Astrocyte (in vitro differentiated cells and primary cell): ENCODE measurements at regions not wholly inside any gene's neighbourhood (a gene's known extent, or its start where the extent isn't known, plus 50 kb on each side); places are given as distances from the start of the nearest gene placed in this dataset.

Experiments used
- DNase-seq: peaks from one replicate; pipeline ENCODE4 v3.0.0-alpha.2; 2010; ENCODE audit warnings: low read depth
- FAIRE-seq: peaks from 2 replicates; lab custom pipeline; 2011; peaks lifted over from hg19 to GRCh38; lab: Jason Lieb, UNC
- H2AFZ ChIP-seq: 2 replicates; pipeline ENCODE4 v1.6.0; 2012; ENCODE audit warnings: low read depth, low read length, inconsistent platforms
- H3K27ac ChIP-seq: 2 replicates; pipeline ENCODE4 v1.5.1; 2011; ENCODE audit warnings: low read depth, low read length, inconsistent platforms
- H3K27me3 ChIP-seq: 2 replicates; pipeline ENCODE4 v1.6.0; 2011; ENCODE audit warnings: low read length, inconsistent platforms; ENCODE audit not compliant: insufficient read depth
- H3K36me3 ChIP-seq: 2 replicates; pipeline ENCODE4 v1.5.1; 2011; ENCODE audit warnings: low read length, inconsistent platforms; ENCODE audit not compliant: insufficient read depth
- H3K4me1 ChIP-seq: 2 replicates; pipeline ENCODE4 v1.5.1; 2011; ENCODE audit warnings: low read length, inconsistent platforms; ENCODE audit not compliant: insufficient read depth
- H3K4me2 ChIP-seq: 2 replicates; pipeline ENCODE4 v1.6.0; 2012; ENCODE audit warnings: low read length, inconsistent platforms
- H3K4me3 ChIP-seq: 2 replicates; pipeline ENCODE4 v1.5.1; 2011; ENCODE audit warnings: low read depth, mild to moderate bottlenecking, low read length, inconsistent platforms; ENCODE audit not compliant: insufficient read depth
- H3K79me2 ChIP-seq: 2 replicates; pipeline ENCODE4 v1.6.0; 2012; ENCODE audit warnings: mild to moderate bottlenecking, low read length, inconsistent platforms; ENCODE audit not compliant: insufficient read depth
- H3K9ac ChIP-seq: 2 replicates; pipeline ENCODE4 v1.6.0; 2012; ENCODE audit warnings: mild to moderate bottlenecking, low read length, inconsistent platforms
- H3K9me3 ChIP-seq: 2 replicates; pipeline ENCODE4 v1.5.1; 2012; ENCODE audit warnings: low read depth, mild to moderate bottlenecking, low read length, inconsistent platforms; ENCODE audit not compliant: insufficient read depth
- H4K20me1 ChIP-seq: 2 replicates; pipeline ENCODE4 v1.6.0; 2012; ENCODE audit warnings: low read length, inconsistent platforms; ENCODE audit not compliant: insufficient read depth
- H3K27ac Mint-ChIP-seq: one replicate; pipeline ENCODE4 v1.8.0; 2021; ENCODE audit warnings: mild to moderate bottlenecking, mixed read lengths; ENCODE audit not compliant: unreplicated experiment
- H3K27me3 Mint-ChIP-seq: one replicate; pipeline ENCODE4 v1.8.0; 2021; ENCODE audit warnings: low read depth, mixed read lengths; ENCODE audit not compliant: unreplicated experiment
- H3K36me3 Mint-ChIP-seq: one replicate; pipeline ENCODE4 v1.8.0; 2021; ENCODE audit warnings: low read depth, mixed read lengths; ENCODE audit not compliant: unreplicated experiment
- H3K4me1 Mint-ChIP-seq: one replicate; pipeline ENCODE4 v1.8.0; 2021; ENCODE audit warnings: low read depth, mixed read lengths; ENCODE audit not compliant: unreplicated experiment
- H3K4me3 Mint-ChIP-seq: one replicate; pipeline ENCODE4 v1.8.0; 2021; ENCODE audit warnings: mild to moderate bottlenecking, moderate library complexity, mixed read lengths; ENCODE audit not compliant: unreplicated experiment
- H3K9me3 Mint-ChIP-seq: one replicate; pipeline ENCODE4 v1.8.0; 2021; ENCODE audit warnings: mild to moderate bottlenecking, mixed read lengths; ENCODE audit not compliant: unreplicated experiment
- CTCF ChIP-seq: IDR thresholded peaks from 2 replicates; pipeline ENCODE4 v1.5.1; 2011; ENCODE audit warnings: low read depth, mild to moderate bottlenecking, inconsistent platforms, low read length, moderate library complexity; ENCODE audit not compliant: insufficient read depth
- EZH2 ChIP-seq: IDR thresholded peaks from 2 replicates; pipeline ENCODE4 v1.6.1; 2012; ENCODE audit warnings: mild to moderate bottlenecking, low read length, inconsistent platforms; ENCODE audit not compliant: insufficient read depth

GRCh38 chr7:106179256-106179655 lies 67.1 kb upstream of the SYPL1 start:
- Mint-ChIP-seq H3K27me3 (peaks cover 17% of the 10 kb centered on the region), H3K4me1 (no peaks in the 10 kb centered on the region), H3K4me3 (no peak overlapping the region), H3K36me3 (no peaks in the 10 kb centered on the region), H3K27ac (no peak overlapping the region), H3K9me3 (no peaks in the 10 kb centered on the region)
- Histone ChIP-seq H3K4me1 (peaks cover 2% of the 10 kb centered on the region), H3K27me3 (peaks cover 4% of the 10 kb centered on the region), H3K36me3 (no peaks in the 10 kb centered on the region), H3K9me3 (no peaks in the 10 kb centered on the region), H3K79me2 (no peaks in the 10 kb centered on the region), H2AFZ (no peak overlapping the region), H4K20me1 (no peaks in the 10 kb centered on the region), H3K4me3 (no peak overlapping the region), H3K9ac (no peak overlapping the region), H3K4me2 (no peak overlapping the region), H3K27ac (no peak overlapping the region)
- FAIRE-seq = no peak
- TF ChIP-seq CTCF (no peak), EZH2 (no peak)
- no peak for DNase-seq

GRCh38 chr7:106178593-106179134 lies 66.6 kb upstream of the SYPL1 start:
- Mint-ChIP-seq H3K36me3 (no peaks in the 10 kb centered on the region), H3K4me1 (no peaks in the 10 kb centered on the region), H3K4me3 (no peak overlapping the region), H3K27ac (no peak overlapping the region), H3K27me3 (peaks cover 17% of the 10 kb centered on the region), H3K9me3 (no peaks in the 10 kb centered on the region)
- H3K79me2 ChIP-seq = no peaks in the 10 kb centered on the region
- TF ChIP-seq EZH2 = no peak
- no peak for TF ChIP-seq CTCF
- H3K9ac ChIP-seq = no peak overlapping the region
- no peak overlapping the region for H3K4me3 ChIP-seq
- DNase-seq (peak; percentile 36), FAIRE-seq (no peak)
- H3K4me1 ChIP-seq = peaks cover 2% of the 10 kb centered on the region
- no peak overlapping the region for H3K27ac ChIP-seq
- H3K36me3 ChIP-seq = no peaks in the 10 kb centered on the region
- no peaks in the 10 kb centered on the region for H3K9me3 ChIP-seq
- H3K27me3 ChIP-seq = peaks cover 4% of the 10 kb centered on the region
- no peak overlapping the region for H3K4me2 ChIP-seq
- H4K20me1 ChIP-seq = no peaks in the 10 kb centered on the region
- no peak overlapping the region for H2AFZ ChIP-seq

- DNase-seq (no peak), FAIRE-seq (no peak)
- Mint-ChIP-seq H3K27me3 (peaks cover 17% of the 10 kb centered on the region), H3K9me3 (no peaks in the 10 kb centered on the region), H3K4me1 (no peaks in the 10 kb centered on the region), H3K4me3 (no peak overlapping the region), H3K36me3 (no peaks in the 10 kb centered on the region), H3K27ac (no peak overlapping the region)
- peak overlapping the region; percentile 5 for H2AFZ ChIP-seq
- no peak overlapping the region for H3K4me3 ChIP-seq
- H3K4me1 ChIP-seq = peaks cover 2% of the 10 kb centered on the region
- no peaks in the 10 kb centered on the region for H3K36me3 ChIP-seq
- H3K9me3 ChIP-seq = no peaks in the 10 kb centered on the region
- TF ChIP-seq CTCF (no peak), EZH2 (no peak)
- no peaks in the 10 kb centered on the region for H3K79me2 ChIP-seq
- H3K27ac ChIP-seq = no peak overlapping the region
- H3K27me3 ChIP-seq = peaks cover 4% of the 10 kb centered on the region
- no peak overlapping the region for H3K9ac ChIP-seq
- H3K4me2 ChIP-seq = no peak overlapping the region
- no peaks in the 10 kb centered on the region for H4K20me1 ChIP-seq
Measured at GRCh38 chr7:106177738-106178592, 65.9 kb upstream of the SYPL1 start.
